Hematopoietic multipotent progenitor cell treated with erythropoietin and hydrocortisone succinate and interleukin-3 and kit ligand, for 15 days (in vitro differentiated cells): ENCODE measurements at regions not wholly inside any gene's neighbourhood (a gene's known extent, or its start where the extent isn't known, plus 50 kb on each side); places are given as distances from the start of the nearest gene placed in this dataset.
"Not testable (repeated sequence)": the region's sequence is repeated elsewhere in the genome, so short reads cannot be mapped to it uniquely, and the experiment has no call there.

ENCODE experiments used
- DNase-seq: peaks from one replicate; pipeline ENCODE4 v3.0.0-alpha.2; 2015; ENCODE audit warnings: low spot score

DNA sequence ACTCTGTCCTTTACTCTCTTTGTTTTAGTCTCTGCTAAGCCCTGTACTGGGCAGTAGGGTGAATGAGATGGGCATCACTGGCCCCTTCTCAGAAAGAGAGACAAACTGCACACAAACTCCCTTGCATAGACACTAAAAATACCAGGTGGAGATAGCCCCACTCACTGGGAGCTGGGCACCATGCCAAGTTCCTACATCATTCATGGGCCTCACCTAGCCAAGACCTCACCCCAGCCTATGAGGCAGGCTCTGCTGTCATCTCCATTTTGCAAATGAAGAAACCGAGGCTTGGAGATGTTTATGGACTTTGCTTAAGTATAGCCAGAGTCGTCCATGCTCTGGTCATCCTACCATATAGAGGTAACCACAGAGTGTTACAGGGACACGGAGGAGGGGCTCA lies 499.8 kb upstream of the CDH11 start:
- no peak for DNase-seq

DNA sequence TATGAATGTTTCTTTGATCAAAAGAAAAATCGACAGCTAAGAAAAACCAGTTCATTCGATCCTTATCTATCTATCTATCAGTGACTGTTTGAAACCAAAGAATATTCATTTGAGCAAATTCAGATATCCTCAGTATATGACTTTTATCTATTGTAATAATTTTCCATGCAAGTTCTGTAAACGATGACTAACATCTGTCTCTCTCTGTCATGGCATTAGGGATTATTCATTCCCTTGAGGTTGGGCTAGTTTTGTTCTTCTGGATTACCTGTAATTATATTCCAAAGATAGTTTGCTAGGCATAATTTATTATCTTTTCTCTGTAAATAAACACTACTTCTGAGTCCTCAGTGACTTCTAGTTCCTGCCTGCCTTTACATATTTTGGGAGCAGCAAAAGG lies 497.7 kb upstream of the CDH11 start:
- DNase-seq, result no peak

DNA sequence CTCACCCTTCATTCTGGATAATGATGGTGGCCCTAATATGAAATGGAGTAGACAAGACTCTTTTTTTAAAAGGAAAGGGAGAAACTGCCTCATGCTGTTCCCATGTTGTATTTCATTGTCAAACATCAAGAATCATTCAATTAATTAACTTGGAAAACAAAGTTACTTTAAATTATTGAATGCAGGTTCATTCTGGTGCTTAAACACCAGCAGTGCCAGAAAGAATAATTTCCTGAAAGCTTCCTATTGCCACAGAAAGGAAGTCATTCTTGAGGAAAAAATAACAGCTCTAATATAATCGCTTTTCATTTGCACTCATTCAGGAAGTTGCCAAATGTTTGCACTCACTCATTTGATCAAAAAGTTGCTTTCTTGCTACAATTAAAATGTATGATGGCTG lies 497.1 kb upstream of the CDH11 start:
- DNase-seq, result no peak

DNA sequence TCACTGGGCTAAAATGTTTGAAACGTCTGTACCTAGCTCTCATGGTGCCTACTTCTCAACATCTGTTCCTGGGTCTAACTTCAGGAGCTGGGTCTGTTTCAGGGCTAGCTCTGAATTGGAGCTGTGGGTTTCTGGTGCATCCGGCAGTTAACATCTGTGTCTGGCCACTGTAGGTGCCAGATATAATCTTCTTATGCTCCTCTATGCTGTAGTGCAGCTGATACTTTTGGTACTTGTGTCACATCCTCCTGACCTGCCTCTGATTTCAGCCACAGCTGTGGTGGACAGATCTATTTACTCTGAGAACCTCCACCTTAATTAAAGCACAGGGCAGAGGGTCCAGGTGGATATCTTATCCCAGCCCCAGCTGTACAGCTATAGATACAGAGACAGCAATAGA lies 496.5 kb upstream of the CDH11 start:
- no peak for DNase-seq

DNA sequence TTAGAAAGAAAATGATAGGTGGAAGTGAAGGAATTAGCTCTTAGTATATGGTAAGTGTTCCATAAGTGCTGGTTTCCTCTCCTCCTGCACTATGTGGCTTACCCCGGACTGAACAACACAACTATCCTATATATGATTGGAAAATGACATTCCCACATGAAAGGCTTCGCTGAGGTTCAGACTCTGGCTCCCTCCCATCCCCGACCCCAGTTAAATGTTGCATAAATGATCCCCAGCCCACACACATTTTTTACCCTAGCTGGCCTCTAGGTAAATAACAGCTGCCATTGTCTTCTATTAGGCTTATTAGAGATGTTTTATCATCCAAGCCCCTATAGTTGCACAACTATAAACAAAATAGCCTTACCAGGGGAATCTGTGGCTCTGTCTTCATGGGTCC lies 495.6 kb upstream of the CDH11 start:
- no peak for DNase-seq

DNA sequence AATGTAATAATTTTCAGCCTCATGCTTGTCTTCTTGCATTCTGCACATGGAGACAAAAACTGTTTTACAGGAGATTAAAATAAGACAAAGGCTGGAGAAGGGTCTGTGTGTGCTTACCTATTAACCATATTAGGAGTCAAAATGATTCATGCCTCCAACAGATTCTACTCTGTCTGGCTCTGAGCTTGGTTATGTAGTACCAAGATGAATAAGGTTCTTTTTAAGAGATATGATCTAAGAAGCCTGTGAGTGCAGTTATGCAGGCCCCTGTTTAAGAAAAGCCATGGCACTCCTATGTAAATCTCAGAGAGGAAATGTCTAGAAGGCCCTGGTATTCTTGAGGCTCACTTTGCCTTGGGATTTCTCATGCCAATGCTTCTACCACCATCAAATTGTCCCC lies 486.6 kb upstream of the CDH11 start:
- DNase-seq, result no peak

DNA sequence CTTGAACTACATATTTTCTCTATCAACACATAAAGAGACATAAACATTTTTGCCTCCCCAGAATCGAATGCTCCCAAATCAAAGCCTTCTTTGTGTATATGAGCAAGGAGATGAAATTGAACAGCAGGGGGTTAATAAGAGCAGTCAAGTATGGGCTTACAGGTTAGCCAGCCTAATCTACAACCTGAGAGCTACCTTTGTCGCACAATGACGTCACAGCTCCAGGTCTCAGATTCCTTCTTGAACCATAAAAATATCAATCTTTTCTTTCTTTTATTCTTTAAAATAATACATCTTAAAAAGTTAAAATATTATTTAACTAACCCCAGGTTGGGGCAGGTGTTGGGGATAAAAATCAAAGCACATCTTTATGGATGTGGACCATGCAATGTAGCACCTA lies 482.9 kb upstream of the CDH11 start:
- DNase-seq, result no peak

DNA sequence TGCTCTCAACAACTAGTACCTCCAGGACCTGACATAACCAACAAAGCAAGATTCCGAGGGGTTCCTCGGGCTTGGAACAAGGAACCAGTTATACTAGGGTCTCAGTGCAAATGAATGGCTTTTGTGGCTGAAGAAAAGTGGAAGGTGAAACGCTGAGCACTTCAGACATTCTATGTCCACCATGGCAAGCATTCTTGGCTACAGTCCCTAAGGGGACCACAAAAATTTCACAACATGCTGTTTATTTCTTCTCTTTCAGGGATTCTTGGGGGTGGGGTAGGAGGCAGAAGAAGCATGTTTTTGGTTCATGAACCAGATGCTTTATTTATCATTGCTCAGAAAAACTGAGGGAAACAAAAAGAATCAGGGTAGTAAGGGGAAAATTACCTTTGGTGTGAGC lies 479.9 kb upstream of the CDH11 start:
- DNase-seq, result no peak

DNA sequence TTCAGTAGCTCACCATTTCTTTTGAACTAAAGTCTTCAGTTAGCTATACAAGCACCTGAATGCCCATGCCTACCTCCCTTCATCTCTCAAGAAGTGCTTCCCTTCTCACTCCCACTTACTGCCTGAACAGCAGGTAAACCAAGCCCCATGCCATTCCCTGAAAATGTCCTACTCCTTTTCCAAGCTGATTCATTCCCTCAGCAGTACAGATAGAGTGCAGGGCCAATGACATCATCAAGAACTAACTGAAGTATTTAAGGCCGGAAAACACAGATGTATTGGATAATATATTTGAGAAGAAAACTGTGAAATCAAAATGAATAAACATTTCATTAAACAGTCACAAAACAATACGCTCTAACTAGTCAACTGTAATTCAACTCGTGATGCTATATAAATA lies 478.8 kb upstream of the CDH11 start:
- no peak for DNase-seq

DNA sequence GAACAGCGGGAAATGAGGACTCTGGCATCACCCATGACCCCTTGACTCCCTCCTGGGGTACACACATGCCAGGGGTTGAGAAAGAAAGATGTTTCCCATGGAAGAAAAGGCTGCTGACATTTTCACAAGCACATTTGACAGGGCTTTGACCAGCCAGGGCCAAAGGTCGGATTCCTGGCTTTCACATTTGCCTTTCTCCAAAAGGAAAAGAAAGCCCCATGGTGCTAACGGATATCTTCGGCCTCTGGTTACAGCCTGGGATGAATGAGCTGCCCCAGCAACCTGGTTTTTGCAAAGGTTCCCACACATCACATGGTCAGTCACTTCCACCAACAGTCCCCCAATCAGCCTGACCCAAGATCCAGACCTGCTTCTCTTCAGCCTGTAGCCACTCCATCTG lies 478.2 kb upstream of the CDH11 start:
- DNase-seq, result no peak

DNA sequence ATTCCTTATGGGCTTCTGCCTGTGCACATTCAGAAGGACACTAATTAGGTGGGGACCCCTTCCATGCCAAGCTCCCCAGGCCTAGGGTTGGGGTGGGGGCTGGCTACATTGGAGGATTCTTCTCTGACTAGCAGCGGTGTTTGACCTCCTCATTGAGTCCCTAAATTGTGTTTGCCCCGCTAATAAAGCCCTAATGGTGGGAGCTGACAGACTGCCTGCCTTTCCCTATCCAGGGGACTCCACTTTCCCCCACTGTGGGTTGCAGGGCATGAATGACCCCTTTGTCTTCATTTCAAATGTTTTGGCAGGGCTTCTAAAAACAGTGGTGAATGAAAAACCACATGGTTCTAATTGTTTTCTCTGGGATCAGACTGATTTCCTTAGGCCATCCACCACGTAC lies 476.8 kb upstream of the CDH11 start:
- no peak for DNase-seq

DNA sequence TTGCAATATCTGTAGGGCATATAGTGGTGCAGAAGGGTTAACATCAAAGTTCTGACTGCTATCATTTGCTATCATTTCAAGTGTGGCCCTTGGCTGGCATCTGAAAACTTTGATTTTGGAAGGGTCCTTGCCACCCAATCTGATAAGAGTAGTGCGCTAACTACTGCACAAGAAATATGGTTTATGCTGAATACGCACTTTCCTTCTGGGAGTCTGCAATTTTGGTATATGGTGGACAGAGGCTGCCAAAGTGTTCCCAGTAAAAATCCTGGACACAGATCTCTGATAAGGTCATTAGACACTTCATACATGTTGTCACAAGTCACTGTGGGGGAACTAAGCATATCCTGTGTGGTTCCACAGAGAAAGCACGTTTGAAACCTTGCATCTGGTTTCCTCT lies 461.6 kb upstream of the CDH11 start:
- DNase-seq, result no peak

DNA sequence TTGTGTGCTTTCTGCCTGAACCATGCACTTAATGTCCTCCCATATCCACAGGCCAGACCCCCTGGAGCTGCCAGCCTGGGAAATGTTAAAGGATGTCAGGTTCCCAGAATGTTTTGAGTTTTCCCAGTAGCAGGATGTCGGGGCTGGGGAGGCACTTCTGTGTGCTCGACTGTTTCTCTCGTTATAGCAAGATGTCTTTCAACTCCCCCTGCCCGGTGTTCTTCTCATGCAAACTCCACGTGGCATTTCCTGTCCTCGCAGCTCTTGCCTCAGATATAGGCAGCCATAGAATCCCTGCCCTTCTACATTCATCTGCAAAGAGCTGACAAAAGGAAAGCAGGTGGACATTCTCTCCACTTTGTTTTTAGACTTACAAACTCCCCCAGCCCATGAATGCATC lies 457.2 kb upstream of the CDH11 start:
- DNase-seq, result no peak

DNA sequence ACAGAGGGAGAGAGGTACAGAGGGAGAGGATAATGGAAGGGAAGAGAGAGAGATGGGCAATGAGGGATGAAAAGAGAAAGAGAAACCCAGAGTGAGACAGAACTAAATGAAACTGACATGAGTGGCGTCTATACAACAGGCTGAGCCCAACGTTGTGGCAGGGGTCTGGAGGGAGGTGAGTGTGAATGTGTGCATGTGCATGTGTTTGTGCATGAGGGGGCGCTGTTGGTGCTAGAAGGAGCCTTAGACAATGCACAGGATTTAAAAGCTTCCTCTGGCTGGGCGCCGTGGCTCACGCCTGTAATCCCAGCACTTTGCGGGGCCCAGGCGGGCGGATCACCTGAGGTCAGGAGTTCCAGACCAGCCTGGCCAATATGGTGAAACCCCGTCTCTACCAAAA lies 454.8 kb upstream of the CDH11 start:
- no peak for DNase-seq

DNA sequence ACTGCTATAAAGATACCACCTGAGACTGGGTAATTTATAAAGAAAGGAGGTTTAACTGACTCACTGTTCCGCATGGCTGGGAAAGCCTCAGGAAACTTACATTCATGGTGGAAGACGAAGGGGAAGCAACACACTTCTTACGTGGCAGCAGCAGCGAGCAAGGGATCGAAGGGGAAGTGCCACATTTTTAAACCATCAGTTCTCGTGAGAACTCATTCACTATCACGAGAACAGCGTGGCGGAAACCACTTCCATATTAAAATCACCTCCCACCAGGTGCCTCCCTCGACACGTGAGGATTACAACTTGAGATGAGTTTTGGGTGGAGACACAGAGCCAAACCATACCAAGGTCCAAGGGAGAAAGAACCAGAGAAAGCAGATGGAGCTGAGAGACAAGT lies 454.3 kb upstream of the CDH11 start:
- no peak for DNase-seq

DNA sequence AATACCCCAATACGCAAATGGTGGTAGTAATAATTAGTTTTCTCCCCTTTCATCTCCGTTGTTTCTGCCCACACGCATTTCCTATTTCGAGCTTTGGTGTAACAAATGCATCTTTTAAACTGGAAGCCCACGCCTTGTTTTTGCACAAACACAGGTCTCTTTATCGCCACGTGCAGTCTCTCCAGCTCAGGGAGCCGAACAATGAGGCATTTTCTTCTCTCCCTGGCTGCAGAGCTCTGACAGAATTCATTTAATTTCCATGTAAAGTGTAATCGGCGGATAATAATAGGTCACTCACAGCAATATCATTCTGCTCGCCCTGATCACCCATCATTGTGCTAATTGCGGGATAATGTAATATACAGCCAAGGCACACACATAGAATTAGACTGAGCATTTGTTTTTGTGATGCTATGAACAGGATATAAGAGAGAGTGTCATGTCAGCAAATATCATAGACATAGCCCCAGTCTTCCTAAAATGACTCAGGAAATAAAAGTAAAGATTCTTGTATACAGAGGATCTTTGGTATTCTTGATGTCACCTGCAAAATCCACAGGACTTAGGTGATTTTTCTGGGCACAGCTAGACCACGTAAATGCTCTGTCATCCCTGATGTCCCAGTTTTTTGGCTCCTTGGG lies 452.6 kb upstream of the CDH11 start:
- no peak for DNase-seq

DNA sequence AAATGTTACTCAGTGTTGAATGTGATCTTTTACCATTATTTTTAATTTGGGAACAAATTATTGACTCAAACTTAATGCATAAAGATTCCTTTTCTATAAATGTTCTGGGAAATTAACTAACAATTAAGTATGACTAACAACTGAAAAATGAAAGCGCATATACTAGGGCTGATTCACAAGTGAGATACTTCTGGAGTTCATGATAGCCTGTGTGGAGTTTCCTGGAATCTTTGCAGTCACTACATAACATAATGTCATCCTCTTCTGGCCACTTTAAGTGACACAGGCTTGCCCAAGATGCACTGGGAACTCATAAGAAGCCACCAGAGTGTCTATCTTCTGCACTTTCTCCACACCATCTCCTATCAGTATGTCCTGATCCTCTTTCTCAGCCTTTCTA lies 450.3 kb upstream of the CDH11 start:
- no peak for DNase-seq

DNA sequence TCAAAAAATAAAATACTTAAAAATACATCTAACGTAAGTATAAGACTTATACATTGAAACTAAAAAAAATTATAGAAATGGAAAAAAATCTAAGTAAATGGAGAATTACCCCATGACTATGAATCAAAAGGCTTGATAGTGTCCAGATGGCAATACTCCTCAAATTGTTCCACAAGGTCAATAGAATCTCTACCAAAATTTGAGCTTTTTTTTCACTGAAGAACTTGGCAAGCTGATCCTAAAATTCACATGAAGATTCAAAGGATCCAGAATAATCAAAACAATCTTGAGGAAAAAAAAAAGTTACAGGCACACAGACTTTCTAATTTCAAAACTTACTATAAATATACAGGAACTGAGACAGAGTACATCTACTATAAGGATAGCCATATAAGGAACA lies 448.4 kb upstream of the CDH11 start:
- DNase-seq, result no peak

DNA sequence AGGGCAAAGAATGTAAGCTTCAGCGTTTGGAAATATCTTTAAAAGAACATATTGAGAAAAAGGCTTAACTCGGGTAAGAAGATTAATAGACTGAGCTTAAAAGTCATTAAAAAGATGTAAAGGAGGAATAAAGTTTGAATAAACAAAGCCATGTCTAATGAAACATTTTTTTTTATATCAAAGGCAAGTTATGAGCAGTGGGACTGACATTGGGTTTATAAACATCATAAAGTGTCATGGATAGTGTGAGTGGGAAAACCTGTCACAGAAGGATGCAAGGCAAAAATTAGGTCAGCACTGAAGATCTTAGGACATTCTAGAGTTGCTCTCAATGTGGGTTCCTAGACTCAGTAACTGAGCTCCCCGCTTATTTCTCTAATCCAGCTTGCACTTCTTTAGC lies 438.0 kb upstream of the CDH11 start:
- no peak for DNase-seq

DNA sequence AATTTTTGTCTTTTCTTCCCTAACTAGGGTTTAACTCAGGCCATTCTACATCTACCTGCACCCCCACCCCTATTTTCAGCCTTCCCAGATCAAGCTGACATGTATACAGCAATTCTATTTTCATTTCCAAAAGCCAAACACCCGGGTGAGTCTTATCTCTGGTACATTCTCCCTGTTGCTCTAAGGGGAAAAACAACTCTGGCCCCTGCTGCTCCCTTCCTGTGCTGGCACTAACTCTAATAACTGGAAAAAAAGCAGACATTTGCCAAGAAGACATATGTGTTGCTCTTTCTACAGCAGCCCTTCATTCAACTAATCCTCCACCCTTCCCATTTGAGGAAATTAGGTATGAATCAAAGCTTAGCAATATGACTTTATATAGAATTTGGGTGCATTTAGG lies 427.8 kb upstream of the CDH11 start:
- not testable (repeated sequence) for DNase-seq

DNA sequence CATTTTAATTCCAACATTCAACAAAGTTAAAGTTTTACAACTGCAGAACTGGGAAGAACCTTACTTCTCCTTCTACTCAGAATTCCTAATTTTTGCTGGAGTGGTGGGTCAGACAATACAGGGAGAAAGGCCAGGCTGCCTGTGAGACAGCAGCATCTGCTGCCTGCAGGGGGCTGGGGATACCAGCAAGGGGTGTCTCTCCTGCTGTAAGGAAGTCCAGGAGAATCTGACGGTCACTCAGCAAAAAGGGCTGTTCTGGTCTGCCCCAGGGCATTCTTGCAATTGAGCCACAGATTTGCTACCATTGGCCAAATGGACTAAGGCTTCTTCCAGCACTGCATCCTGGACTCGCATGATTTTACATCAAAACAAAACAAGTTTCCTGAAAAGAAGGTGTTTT lies 426.6 kb upstream of the CDH11 start:
- no peak for DNase-seq

DNA sequence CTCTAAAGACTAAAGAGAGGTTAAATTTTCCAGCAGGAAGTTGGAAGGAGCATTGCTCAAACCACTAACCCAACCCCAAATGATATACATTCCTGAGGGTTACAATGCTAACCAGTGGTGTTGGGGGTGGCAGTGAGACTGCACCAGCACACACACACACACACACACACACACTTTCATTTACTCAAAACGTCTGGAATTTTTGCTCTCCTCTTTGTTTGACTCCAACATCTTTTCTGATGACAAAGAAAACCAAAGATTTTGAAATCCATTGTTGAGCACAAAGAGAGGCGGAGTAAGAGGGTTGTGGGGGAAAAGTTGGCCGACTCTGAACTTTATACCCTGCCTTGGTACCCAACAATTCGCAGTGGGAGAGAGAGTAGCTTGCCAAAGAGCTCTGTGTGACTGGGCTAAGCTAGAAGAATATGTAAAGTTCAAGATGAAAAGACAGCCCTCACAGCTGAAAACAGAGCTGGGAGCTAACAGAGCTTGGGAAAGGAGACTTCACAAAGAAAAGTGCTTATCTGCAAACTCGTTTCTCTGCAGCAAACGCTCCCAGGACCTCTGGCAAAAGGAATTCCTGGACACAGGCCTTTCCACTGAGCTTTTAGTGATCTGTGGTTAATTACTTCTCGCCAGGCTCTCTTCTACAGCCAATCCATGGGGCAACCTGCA lies 426.0 kb upstream of the CDH11 start:
- no peak for DNase-seq

DNA sequence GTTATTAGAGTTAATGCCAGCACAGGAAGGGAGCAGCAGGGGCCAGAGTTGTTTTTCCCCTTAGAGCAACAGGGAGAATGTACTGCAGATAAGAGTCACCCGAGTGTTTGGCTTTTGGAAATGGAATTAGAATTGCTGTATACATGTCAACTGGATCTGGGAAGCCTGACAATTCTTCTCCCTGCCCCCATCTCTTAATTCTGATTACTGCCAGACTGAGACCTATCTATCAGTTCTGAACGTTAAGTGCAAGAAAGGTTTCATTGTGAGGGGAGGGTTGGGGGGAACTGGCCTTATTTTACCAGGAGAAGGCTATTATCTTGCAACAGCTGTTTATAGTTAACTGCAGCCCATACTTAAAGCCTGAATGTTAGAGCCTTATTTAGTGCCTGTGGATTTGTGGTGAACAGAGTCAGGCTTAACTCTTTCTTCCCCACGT lies 424.5 kb upstream of the CDH11 start:
- DNase-seq, result no peak

DNA sequence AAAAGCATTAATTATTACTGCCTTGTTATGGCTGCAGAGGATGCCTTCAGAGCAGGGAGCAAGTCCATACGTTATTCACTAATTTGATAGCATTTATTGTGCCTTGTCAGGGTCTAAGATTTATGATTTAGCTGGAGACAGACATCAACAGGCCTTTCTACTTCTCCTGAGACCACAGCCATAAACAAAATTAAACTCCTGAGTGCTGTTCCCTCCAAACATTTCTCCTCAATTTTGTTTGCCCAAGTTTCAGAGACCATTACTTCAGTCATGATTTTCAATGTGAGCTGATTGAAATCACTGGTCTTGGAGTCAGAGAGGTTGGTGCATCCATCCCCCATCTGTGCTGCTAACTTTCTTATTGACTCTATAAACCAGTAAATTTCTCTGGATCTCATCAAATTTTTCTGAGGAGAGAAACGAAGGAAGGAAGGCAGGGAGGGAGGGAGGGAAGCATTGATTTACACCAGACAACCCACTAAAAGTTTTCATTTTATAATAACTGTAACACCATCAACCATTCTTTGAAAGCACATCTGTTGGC lies 423.6 kb upstream of the CDH11 start:
- DNase-seq, result no peak
